Superior temporal gyrus (tissue), 1 donor: ENCODE measurements at regions not wholly inside any gene's neighbourhood (a gene's known extent, or its start where the extent isn't known, plus 50 kb on each side); places are given as distances from the start of the nearest gene placed in this dataset.

Source experiments
- DNase-seq: peaks from one replicate; pipeline ENCODE4 v3.0.0-alpha.2; 2016; ENCODE audit errors: extremely low spot score

GRCh38 chr7:156180451-156181229 is 368.4 kb upstream of the SHH start:
- no peak for DNase-seq

GRCh38 chr7:156179872-156180390 is 367.7 kb upstream of the SHH start:
- no peak for DNase-seq

- DNase-seq, result no peak
Observed at GRCh38 chr7:156178857-156179256, 366.6 kb upstream of the SHH start.

GRCh38 chr7:156178214-156178613 is 366.0 kb upstream of the SHH start:
- no peak for DNase-seq

- no peak for DNase-seq
Observed at GRCh38 chr7:156177422-156178055, 365.3 kb upstream of the SHH start.

GRCh38 chr7:156176039-156176438 is 363.8 kb upstream of the SHH start:
- no peak for DNase-seq

- no peak for DNase-seq
Observed at GRCh38 chr7:156175003-156175402, 362.7 kb upstream of the SHH start.

- DNase-seq, result no peak
Observed at GRCh38 chr7:156174428-156174827, 362.2 kb upstream of the SHH start.

- DNase-seq, result no peak
Observed at GRCh38 chr7:156173748-156174353, 361.6 kb upstream of the SHH start.

GRCh38 chr7:156173346-156173745 is 361.1 kb upstream of the SHH start:
- DNase-seq, result no peak

- DNase-seq, result no peak
Observed at GRCh38 chr7:156172638-156173037, 360.4 kb upstream of the SHH start.

GRCh38 chr7:156169474-156170370 is 357.5 kb upstream of the SHH start:
- DNase-seq, result no peak

- no peak for DNase-seq
Observed at GRCh38 chr7:156168434-156168833, 356.2 kb upstream of the SHH start.

- DNase-seq, result no peak
Observed at GRCh38 chr7:156167987-156168386, 355.7 kb upstream of the SHH start.

- no peak for DNase-seq
Observed at GRCh38 chr7:156167417-156167807, 355.1 kb upstream of the SHH start.

GRCh38 chr7:156166692-156167416 is 354.6 kb upstream of the SHH start:
- DNase-seq, result no peak

GRCh38 chr7:156163747-156164146 is 351.5 kb upstream of the SHH start:
- DNase-seq, result no peak

- no peak for DNase-seq
Observed at GRCh38 chr7:156162451-156162850, 350.2 kb upstream of the SHH start.

GRCh38 chr7:156160811-156161210 is 348.5 kb upstream of the SHH start:
- no peak for DNase-seq

GRCh38 chr7:156158693-156159092 is 346.4 kb upstream of the SHH start:
- no peak for DNase-seq

GRCh38 chr7:156158213-156158612 is 345.9 kb upstream of the SHH start:
- no peak for DNase-seq
